Renal pelvis (tissue), 1 donor: ENCODE measurements at regions not wholly inside any gene's neighbourhood (a gene's known extent, or its start where the extent isn't known, plus 50 kb on each side); places are given as distances from the start of the nearest gene placed in this dataset.
"Not testable (repeated sequence)": the region's sequence is repeated elsewhere in the genome, so short reads cannot be mapped to it uniquely, and the experiment has no call there.

ENCODE experiments used
- DNase-seq: peaks from one replicate; pipeline ENCODE4 v3.0.0-alpha.2; 2013

DNA sequence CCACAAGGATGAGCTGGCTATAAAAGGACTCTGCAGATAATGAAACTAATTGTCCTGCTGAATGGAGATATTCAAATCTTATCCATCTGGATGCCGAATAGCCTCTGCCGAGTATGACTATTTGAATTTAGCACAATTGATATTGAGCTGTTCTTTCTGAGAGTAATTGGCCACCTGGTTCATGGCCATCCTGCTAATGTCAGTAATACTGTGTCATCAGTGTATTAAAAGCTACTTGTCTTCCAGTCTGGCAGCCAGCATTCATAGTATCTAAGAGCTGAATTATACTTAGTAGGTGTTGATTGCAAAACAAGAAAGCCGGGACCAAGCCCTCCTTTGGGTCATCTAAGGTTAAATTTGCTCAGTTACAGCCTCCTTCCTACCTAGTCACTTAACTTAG, 310.7 kb upstream of the NCAM1 start:
- DNase-seq, result no peak

DNA sequence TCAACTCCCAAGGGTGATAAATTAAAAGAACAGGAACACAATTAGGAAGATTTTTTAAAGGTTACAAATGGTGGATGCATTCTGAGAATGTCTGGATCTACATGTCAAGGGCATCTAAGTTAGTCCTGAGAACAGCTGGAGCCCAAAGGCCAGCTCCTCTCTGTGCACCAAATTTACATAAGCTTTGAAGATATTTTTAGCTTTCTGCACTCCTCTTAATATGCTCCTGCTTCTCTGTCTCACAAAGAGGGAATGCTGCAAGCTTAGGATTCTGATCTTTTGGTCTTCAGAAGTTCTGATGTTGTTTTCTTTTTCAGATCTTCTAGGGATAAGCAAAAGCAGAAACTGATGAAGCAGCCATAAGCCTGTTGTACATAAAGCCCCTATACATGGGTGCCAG, 309.8 kb upstream of the NCAM1 start:
- DNase-seq, result no peak

DNA sequence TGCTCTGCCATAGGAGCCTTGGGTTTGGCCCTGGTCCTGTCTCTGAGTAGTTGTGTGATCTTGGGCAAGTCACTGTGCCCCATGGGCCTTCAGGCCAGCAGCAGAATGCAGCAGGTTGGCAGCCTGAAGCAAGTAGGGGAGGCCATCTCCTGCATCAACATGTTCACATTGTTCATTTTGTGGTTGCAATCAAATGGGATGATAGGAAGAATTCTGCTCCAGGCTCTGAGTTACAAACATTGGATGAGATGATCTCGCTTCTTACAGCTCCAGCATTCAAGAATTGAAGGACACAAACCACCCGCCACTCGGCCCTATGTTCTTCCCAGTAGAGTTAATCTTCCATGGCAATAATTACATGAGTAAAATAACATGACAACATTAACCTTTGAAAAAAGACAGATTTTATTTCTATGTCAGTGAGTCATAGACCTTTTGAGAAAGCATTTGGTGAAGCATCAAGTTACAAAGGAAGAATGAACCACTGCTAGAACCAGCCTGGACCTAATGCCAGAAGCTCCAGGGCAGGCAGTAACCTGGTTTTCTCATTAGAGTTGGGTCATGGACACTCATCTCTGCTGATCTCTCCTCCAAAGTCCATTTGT, 308.3 kb upstream of the NCAM1 start:
- no peak for DNase-seq

DNA sequence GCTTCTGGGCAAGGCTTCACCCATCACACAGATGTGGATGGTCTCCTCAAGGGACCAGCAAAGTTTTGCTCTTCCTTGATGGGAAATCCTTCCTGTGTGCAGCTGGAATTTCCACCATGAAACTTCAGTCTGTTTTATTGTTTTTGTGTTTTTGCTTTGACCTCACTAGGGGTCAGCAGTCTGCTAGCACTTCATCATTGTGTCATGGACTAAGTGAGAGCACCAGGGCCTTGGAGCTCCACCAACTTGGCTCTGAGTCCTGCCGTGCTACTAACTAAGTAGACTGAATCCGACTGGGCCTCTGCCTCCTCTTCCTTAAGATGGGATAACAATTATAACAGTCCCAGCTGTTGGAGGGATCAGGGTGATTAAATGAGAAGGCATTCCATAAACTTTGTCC, 305.8 kb upstream of the NCAM1 start:
- peak; percentile 88 for DNase-seq

DNA sequence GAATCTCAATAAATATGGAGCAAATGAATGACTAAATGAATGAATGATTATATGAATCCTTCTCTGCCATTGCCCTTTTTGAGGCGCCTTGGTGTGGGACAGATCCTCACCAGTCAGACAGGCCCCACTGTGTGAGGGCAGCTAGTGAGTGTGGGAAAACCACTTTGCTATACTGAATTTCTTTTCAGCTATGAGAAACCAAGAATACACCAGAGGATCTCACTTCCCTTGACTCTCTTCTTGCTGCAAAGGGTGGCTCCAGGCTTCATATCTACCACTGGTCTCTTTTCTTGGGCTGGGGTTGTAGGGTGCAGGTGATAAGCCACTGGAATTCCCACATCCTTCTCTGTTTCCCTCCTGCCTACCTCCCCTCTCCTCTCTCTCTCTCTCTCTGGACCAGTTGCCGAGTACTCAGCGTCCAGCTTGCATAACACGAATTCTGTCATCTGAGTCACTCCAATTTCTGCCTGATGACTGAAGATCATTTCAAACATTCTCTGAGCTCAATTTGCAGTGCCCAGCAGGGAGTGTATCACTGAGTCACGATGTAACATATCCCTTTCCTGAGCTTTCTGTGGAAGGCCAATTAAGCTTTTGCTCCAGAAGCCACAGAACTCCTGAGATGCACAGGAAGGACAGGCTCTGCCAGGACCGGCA, 304.3 kb upstream of the NCAM1 start:
- DNase-seq, result no peak

DNA sequence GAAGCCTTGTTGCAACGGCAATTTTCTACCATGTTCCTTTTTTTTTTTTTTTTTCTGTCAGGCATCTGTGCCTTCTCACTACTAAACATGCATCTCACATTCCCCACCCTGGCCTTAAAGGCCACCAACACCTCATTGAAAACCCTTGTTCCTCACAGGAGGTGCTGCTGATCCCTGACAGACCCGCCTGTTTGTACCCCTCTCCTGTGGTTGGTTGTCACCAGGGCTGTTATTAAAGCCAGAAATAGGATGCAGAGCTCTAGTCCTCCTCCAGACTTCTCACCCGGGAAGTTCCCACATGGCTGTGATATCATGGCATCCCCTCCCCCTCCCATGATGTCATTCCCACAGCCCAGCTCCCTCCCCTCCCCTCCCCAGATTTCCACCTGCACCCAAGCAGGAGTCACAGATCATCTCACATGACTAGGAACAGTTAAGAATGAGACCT, 302.8 kb upstream of the NCAM1 start:
- peak; percentile 58 for DNase-seq

DNA sequence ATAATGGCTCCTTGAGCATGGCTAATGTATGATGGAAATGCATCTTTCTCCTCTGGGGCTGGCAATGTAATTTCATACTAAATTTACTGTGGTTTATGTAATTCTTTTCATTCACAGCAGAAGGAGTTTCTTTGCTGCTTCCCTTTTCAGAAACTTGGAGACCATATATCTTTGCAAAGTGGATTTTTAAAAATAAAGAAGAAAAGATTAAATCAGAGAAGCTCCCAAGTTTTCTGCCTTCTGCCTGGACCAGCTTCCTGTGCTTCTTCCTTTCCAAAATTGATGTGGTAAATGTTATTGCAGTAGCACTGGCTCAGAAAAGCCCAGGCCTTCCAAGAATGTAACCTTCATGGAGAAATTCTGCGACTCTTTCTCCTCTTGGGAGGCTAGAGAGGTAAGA, 300.1 kb upstream of the NCAM1 start:
- no peak for DNase-seq

DNA sequence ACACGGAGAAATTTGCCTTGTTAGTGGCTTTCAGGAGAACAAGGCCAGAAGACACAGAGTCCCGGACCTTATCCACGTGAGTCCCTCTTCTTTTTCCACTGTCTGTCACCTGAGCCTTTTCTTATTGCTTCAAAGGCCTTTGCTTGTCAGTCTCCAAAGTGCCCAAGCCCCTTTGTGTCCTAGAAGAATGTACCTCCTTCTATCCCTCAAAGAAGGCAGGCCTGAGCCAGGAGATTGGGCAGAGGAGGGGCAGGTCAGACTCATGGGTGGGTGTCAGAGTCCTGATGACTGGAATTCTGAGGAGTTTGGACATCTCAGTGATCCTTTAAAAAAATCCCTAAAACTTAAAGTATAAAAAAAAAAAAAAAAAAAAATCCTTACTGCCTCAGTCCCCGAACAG, 299.6 kb upstream of the NCAM1 start:
- no peak for DNase-seq

DNA sequence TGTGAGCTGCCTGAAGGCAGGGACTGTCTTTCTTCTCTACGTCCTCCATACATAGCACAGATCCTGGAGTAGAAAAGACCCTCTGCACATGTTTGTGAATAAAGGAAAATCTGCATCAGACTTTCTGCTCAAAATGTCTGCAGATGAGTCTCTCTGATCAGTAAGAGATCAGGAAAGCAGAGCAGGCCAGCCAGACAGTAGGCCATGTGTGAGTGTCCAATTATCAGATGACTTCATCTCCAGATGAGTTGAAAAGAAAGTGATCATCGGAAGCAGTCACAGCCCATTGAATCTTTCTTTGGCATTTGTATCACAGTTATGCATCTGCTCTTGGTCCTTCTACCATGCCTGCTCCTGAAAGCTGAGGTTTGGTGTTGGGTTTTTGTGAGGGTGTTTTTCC, 298.7 kb upstream of the NCAM1 start:
- DNase-seq, result no peak

DNA sequence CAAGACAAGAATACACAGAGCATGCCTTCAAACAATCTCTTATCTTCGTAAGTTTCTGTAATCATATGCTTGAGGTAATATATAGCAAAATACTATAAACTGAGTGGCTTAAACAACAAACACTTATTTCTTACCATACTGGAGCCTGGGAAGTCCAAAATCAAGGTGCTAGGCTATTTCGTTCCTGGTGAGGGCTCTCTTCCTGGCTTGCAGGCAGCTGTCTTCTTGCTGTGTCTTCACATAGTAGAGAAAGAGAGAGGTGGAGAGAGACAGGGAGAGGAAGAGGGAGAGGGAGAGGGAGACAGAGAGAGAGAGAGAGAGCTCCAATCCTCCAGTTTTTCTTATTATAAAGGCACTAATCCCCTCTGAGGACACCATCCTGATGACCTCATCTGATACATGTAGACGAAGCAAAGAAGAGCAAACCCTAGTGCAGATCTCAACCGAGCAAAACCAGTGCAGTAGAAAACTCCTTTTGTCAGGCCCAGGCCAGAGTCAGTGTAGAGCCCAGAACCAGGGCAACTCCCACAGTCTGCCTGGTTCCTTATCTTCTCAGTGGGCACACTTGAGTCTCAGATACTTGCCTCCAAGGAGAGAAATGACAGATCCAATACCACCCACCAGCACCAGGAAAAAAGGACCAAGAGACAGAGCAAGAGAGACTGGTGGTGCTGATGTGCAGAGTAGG, 297.1 kb upstream of the NCAM1 start:
- DNase-seq, result no peak

DNA sequence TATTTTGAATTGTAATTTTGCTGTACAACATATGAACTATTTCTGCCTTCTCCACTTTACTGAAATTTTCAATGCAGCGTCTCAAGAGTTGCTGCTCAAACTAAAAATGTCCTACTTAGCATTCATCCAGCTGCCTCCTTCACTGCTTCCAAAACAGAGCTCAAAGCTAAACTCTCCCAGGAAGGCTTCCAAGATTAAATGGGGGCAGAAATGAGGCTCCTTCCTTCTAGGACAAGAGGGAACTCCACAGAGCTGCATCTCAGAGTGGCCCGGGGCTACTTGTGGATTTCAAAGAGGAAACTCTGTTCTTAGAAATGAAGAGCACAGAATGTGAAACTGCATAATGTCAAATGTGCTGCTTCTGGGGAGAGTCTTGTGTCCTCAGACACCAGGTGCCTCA, 295.9 kb upstream of the NCAM1 start:
- no peak for DNase-seq

DNA sequence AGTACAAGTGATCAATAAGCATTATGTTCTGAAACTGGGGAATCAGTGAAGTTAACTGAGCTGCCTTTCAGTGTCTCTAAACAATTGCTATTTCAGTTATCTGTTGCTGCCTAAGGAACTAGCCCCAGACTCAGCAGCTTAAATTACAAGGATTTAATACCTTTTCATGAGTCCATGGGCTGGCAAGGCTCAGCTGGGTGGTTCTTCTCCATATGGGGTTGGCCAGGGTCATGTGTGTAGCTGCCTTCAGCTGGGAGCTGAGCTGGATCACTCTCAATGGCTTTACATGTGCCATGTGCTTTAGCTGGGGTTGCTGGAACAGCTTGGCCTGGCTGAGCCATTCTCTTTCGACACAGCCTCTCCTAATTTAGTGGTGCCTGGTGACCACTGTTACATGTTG, 295.0 kb upstream of the NCAM1 start:
- no peak for DNase-seq

DNA sequence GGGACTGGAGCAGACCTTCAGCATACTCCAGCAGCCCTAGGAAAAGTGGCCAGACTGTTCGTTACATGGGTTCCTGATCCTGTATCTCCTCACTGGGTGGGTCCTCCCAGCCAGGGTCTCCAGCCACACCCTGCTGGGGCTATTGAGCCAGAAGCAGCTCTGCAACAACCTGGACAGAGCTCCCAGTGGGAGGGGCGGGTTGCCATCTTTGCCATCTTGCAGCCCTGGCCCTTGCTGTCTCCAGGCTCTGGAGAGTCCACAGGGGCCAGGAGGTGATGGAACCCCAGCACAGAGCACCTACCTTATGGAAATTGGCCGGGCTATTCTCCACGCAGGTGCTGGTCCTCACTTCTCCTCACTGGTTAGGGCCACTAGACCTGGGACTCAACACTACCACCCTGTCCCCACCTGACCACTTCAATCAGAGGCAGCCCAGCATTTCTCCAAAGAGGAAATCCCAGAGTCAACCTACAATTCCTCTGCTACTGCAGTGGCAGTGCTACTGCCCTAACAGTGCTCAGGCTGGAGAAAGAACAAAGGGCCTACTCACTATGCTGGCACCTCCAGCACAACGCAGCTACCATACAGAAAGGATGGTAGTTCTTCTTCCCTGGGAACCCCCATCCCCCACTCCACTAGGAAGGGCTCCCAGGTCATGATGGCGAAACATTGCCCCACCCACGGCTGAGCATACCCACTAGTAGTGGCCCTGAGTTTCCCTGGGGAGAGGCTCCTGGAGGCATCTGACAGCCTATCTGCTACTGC, 290.2 kb upstream of the NCAM1 start:
- DNase-seq, result no peak

DNA sequence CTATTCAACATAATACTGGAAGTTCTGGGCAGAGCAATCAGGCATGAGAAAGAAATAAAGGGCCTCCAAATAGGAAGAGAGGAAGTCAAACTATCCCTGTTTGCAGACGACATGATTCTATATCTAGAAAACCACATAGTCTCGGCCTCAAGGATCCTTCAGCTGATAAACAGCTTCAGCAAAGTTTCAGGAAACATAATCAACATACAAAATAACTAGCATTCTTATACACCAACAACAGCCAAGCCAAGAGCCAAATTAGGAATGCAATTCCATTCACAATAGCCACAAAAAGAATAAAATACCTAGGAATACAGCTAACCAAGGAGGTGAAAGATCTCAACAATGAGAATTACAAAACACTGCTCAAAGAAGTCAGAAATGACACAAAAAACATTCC, 287.8 kb upstream of the NCAM1 start:
- not testable (repeated sequence) for DNase-seq

DNA sequence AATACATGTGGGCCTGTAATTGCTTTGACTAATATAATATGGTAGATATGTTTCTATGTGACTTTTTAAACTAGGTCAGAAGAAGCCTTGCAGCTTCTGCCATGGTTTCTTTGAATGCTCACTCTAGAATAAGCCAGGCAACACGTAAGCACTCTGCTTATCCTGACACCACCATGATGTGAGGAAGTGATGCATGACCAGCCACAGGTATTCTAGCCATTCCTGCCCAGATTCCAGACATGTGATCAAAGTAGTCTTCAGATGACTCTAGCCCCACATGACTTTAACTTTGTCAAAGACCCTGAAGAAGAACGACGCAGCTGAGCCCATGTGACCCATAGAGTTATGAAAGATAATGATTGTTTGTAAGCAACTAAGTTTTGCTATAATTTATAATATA, 276.1 kb upstream of the NCAM1 start:
- DNase-seq, result no peak

DNA sequence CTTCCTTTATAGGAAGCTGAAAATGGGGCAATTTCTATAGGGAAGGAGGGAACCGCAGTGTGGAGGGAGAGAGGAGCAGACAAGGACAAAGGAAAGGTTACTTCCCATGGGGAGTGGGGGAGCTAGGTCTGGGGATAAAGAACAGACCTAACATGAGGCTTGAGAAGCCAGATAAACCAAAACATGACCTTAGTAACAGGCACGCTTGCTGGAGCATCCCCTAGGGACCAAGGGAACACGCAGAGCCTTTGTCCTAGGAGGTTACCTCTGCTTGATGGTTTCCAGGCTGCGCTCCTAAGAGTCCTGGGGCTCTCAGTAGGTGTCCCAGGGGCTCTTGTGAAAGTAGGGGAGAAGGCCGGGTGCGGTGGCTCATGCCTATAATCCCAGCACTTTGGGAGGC, 271.4 kb upstream of the NCAM1 start:
- no peak for DNase-seq

DNA sequence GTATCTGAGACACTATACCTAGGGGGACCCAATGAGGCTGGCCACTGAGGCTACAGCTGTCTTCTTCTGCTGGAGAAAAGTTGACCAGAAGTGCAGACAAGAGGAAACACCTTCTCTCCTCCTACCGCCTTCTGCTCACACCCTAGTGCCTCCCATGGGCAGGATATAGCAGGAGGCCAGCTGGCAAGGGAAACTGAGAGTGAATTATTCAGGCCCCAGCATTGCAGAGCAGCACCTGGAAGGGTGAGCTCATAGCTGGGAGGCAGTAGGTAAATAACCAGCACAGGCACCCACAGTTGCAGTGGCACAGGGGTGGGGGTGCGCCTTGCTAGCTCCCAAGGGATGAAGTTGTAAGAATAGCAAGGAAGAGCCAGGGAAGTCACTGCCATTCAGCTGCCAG, 267.4 kb upstream of the NCAM1 start:
- DNase-seq, result no peak

DNA sequence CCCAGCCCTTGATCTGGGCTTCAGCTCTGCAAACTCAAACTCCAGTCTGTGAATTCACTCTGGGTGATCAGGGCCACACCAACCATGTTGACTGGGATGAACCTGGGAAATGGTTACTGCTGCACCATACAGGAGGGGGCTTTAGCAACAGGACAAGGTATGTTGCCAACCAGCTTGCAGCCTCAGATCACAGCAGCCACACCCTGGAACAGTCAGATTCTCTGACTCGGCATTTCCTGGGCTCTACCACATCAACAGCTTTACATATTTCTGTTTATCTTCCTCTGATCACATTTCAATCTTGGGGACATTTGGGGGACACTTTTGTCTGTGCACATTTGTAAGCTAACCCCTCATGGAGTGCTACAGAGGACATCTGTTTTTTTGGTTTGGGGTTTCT, 267.0 kb upstream of the NCAM1 start:
- DNase-seq, result no peak

DNA sequence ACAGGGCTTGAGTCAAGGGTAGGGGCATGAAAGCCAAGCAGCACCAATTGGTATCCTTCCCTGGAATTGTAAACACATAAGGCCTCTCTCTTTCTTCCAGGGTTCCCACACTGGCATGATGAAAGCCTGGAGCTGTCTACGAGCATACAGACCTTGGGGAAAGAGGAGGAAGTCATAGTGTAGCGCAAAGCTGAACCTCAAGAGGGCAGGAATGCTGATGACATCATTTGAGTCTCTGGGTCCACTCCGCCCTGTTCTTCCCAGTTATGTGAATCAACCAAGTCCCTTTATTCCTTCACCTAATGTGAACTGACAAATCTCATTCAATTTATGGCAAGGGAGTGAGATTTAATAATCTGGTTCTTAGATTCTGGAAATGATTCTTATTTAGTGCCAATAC, 266.4 kb upstream of the NCAM1 start:
- no peak for DNase-seq

DNA sequence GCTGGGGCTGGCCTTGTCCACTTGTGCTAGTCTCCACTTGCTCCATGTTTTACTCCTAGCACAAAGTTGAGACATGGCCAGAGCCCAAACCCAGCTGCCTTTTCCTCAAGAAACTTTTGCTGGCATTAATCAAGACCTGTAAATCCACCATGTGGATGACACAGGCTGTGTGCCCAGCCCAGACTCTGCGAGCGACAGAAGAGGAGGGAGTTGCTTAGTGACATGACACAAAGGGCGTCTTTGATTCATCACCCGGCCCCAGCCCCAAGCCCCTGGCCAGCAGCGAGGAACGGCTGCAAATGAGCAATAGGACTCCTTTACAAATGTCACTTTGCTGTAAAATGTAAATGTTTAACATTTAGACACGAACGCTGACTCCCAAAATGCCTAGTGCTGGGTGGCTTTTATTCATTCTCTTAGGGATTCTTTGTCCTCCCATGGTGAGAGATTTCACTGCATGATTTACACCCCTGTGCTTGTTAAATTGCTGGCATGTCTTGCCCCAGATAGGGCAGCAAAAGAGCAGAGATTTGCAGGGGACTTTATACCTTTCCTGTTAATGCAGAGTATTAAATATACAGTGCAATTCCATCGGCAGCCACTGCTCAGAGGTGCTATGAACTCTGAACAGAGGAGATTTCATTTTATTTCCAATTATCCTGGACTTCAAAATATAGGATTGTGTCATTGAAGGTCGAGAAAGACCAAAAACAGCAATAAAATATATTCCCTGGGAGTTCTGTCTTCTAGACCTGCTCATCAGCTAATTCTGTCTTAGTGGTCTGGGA, 263.6 kb upstream of the NCAM1 start:
- peak; percentile 55 for DNase-seq

DNA sequence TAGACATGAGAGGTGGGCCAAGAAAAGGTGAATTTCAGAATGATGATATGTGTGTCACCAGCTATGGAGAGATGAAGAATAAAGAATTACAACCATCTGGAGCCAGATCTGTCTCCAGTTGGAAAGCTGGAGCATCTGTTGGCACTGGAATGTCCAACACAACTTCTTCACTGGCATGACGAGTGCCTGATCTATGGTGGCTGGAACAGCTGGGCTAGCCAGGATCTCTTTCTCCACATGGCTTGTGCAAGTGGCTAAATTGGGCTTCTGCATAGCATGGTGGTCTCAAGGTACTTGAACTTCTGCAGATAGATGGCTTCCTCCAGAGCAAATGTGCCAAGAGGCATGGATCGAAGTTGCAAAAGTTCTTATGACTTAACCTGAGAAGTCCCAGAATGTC, 256.1 kb upstream of the NCAM1 start:
- no peak for DNase-seq

DNA sequence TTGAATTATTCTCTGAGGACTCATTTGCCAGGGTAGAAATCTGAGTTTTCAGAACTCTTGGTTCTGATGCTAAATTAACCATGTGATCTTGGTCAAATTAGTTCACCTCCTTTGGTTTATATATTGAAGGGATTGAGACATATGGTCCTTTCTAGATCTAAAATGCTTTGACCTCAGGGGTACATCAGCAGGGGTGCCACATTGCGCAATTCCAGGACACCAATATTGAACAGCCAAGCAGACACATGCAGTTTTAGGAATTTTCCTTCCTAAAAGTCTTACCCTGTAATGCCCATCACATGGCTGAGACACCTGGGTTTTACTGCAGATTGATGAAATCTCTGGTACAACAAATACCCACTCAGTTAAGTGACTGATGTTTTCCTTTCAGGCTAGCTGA, 254.4 kb upstream of the NCAM1 start:
- no peak for DNase-seq
